HUES48 (cell line): ENCODE measurements at regions not wholly inside any gene's neighbourhood (a gene's known extent, or its start where the extent isn't known, plus 50 kb on each side); places are given as distances from the start of the nearest gene placed in this dataset.

Experiments used
- H3K27ac ChIP-seq: one replicate; pipeline ENCODE4 v1.7.0; 2013; ENCODE audit warnings: low read depth, low read length, inconsistent platforms
- H3K27me3 ChIP-seq: 2 replicates; pipeline ENCODE4 v1.6.1; 2013; ENCODE audit warnings: mild to moderate bottlenecking, low read length; ENCODE audit not compliant: control insufficient read depth, insufficient read depth
- H3K36me3 ChIP-seq: 2 replicates; pipeline ENCODE4 v1.6.1; 2013; ENCODE audit warnings: low read length; ENCODE audit not compliant: control insufficient read depth, insufficient read depth
- H3K4me1 ChIP-seq: 2 replicates; pipeline ENCODE4 v1.6.1; 2013; ENCODE audit warnings: mild to moderate bottlenecking, low read length; ENCODE audit not compliant: control insufficient read depth, insufficient read depth
- H3K4me3 ChIP-seq: 2 replicates; pipeline ENCODE4 v1.5.1; 2013; ENCODE audit warnings: mild to moderate bottlenecking, low read depth, low read length
- H3K9ac ChIP-seq: 2 replicates; pipeline ENCODE4 v1.6.1; 2013; ENCODE audit warnings: mild to moderate bottlenecking, low read depth, low read length, moderate library complexity
- H3K9me3 ChIP-seq: 2 replicates; pipeline ENCODE4 v1.6.1; 2013; ENCODE audit warnings: low read length; ENCODE audit not compliant: control insufficient read depth, insufficient read depth

- Histone ChIP-seq H3K4me1 (peaks cover 22% of the 10 kb centered on the region), H3K4me3 (no peak overlapping the region), H3K27me3 (no peaks in the 10 kb centered on the region), H3K9me3 (no peaks in the 10 kb centered on the region), H3K36me3 (no peaks in the 10 kb centered on the region), H3K9ac (peak overlapping the region; percentile 26; the same call in 1 of the 2 replicates), H3K27ac (peak overlapping the region; percentile 63)
Measured at GRCh38 chr17:53142890-53143289, 679.8 kb upstream of the KIF2B start.

GRCh38 chr17:53141731-53142130 is 681.0 kb upstream of the KIF2B start:
- Histone ChIP-seq H3K4me3 (no peak overlapping the region), H3K9ac (no peak overlapping the region), H3K27me3 (no peaks in the 10 kb centered on the region), H3K36me3 (no peaks in the 10 kb centered on the region), H3K27ac (no peak overlapping the region), H3K9me3 (no peaks in the 10 kb centered on the region), H3K4me1 (peaks cover 22% of the 10 kb centered on the region)

- H3K9me3 ChIP-seq, result no peaks in the 10 kb centered on the region
- H3K9ac ChIP-seq, result no peak overlapping the region
- no peaks in the 10 kb centered on the region for H3K36me3 ChIP-seq
- peaks cover 22% of the 10 kb centered on the region for H3K4me1 ChIP-seq
- no peak overlapping the region for H3K4me3 ChIP-seq
- H3K27ac ChIP-seq, result no peak overlapping the region
- H3K27me3 ChIP-seq, result no peaks in the 10 kb centered on the region
Measured at GRCh38 chr17:53141280-53141679, 681.4 kb upstream of the KIF2B start.

- no peaks in the 10 kb centered on the region for H3K9me3 ChIP-seq
- no peak overlapping the region for H3K27ac ChIP-seq
- H3K9ac ChIP-seq, result no peak overlapping the region
- H3K4me1 ChIP-seq, result peaks cover 8% of the 10 kb centered on the region
- no peaks in the 10 kb centered on the region for H3K27me3 ChIP-seq
- H3K4me3 ChIP-seq, result no peak overlapping the region
- no peaks in the 10 kb centered on the region for H3K36me3 ChIP-seq
Measured at GRCh38 chr17:53137869-53138268, 684.9 kb upstream of the KIF2B start.

- H3K9me3 ChIP-seq, result no peaks in the 10 kb centered on the region
Measured at GRCh38 chr17:53135969-53136368, 686.8 kb upstream of the KIF2B start.

GRCh38 chr17:53134548-53134947 is 688.2 kb upstream of the KIF2B start:
- Histone ChIP-seq H3K36me3 (no peaks in the 10 kb centered on the region), H3K9me3 (no peaks in the 10 kb centered on the region), H3K4me3 (no peak overlapping the region), H3K27me3 (no peaks in the 10 kb centered on the region), H3K27ac (no peak overlapping the region), H3K4me1 (peaks cover 5% of the 10 kb centered on the region; the same call in 1 of the 2 replicates), H3K9ac (no peak overlapping the region)

More at GRCh38 chr17:53135969-53136368, 686.8 kb upstream of the KIF2B start:
- Histone ChIP-seq H3K36me3 (no peaks in the 10 kb centered on the region), H3K27me3 (no peaks in the 10 kb centered on the region), H3K4me3 (no peak overlapping the region), H3K9ac (no peak overlapping the region), H3K27ac (no peak overlapping the region), H3K4me1 (peaks cover 5% of the 10 kb centered on the region; the same call in 1 of the 2 replicates)

GRCh38 chr17:53133876-53134275 is 688.9 kb upstream of the KIF2B start:
- no peak overlapping the region for H3K4me3 ChIP-seq
- H3K4me1 ChIP-seq, result peaks cover 5% of the 10 kb centered on the region; the same call in 1 of the 2 replicates
- H3K36me3 ChIP-seq, result no peaks in the 10 kb centered on the region
- H3K27ac ChIP-seq, result no peak overlapping the region
- H3K9me3 ChIP-seq, result no peaks in the 10 kb centered on the region
- H3K9ac ChIP-seq, result no peak overlapping the region
- no peaks in the 10 kb centered on the region for H3K27me3 ChIP-seq

- Histone ChIP-seq H3K9me3 (no peaks in the 10 kb centered on the region), H3K4me3 (no peak overlapping the region), H3K4me1 (no peaks in the 10 kb centered on the region), H3K27ac (no peak overlapping the region), H3K27me3 (no peaks in the 10 kb centered on the region), H3K9ac (no peak overlapping the region), H3K36me3 (no peaks in the 10 kb centered on the region)
Measured at GRCh38 chr17:53129863-53130262, 692.9 kb upstream of the KIF2B start.

GRCh38 chr17:53127331-53127730 is 695.4 kb upstream of the KIF2B start:
- H3K36me3 ChIP-seq, result no peaks in the 10 kb centered on the region
- H3K4me3 ChIP-seq, result no peak overlapping the region
- no peak overlapping the region for H3K27ac ChIP-seq
- no peaks in the 10 kb centered on the region for H3K27me3 ChIP-seq
- H3K9ac ChIP-seq, result no peak overlapping the region
- no peaks in the 10 kb centered on the region for H3K4me1 ChIP-seq
- no peaks in the 10 kb centered on the region for H3K9me3 ChIP-seq

GRCh38 chr17:53122966-53123365 is 699.8 kb upstream of the KIF2B start:
- no peaks in the 10 kb centered on the region for H3K9me3 ChIP-seq
- H3K4me3 ChIP-seq, result no peak overlapping the region
- no peak overlapping the region for H3K27ac ChIP-seq
- no peak overlapping the region for H3K9ac ChIP-seq
- no peaks in the 10 kb centered on the region for H3K36me3 ChIP-seq
- no peaks in the 10 kb centered on the region for H3K27me3 ChIP-seq
- no peaks in the 10 kb centered on the region for H3K4me1 ChIP-seq

GRCh38 chr17:53119773-53120172 is 703.0 kb upstream of the KIF2B start:
- Histone ChIP-seq H3K36me3 (no peaks in the 10 kb centered on the region), H3K4me1 (no peaks in the 10 kb centered on the region), H3K27ac (no peak overlapping the region), H3K27me3 (no peaks in the 10 kb centered on the region), H3K4me3 (no peak overlapping the region), H3K9me3 (peaks cover 15% of the 10 kb centered on the region), H3K9ac (no peak overlapping the region)

GRCh38 chr17:53118948-53119347 is 703.8 kb upstream of the KIF2B start:
- H3K27ac ChIP-seq, result no peak overlapping the region
- H3K36me3 ChIP-seq, result no peaks in the 10 kb centered on the region
- no peak overlapping the region for H3K9ac ChIP-seq
- peaks cover 15% of the 10 kb centered on the region for H3K9me3 ChIP-seq
- no peak overlapping the region for H3K4me3 ChIP-seq
- no peaks in the 10 kb centered on the region for H3K27me3 ChIP-seq
- peaks cover 3% of the 10 kb centered on the region; the same call in 1 of the 2 replicates for H3K4me1 ChIP-seq
